ENCODE measurements at regions not wholly inside any gene's neighbourhood (a gene's known extent, or its start where the extent isn't known, plus 50 kb on each side); places are given as distances from the start of the nearest gene placed in this dataset.

GRCh38 chr5:35478856-35479682 is 138.6 kb upstream of the SPEF2 start:
- no peak for TF ChIP-seq EZH2 (IDR thresholded peaks at IDR 0.05; ENCODE audit: borderline replicate concordance, low read length)
- no peak for TF ChIP-seq CTCF (conservative IDR thresholded peaks at IDR 0.05 in 1 of 2, IDR thresholded peaks at IDR 0.05 in 1 of 2; ENCODE audit: extremely low read depth in 1 of 2, insufficient read depth in 1 of 2, low read depth in 1 of 2, low read length in 2 of 2)

All from mammary epithelial cell (primary cell).